Heart left ventricle (tissue), 16 donors: ENCODE measurements at regions not wholly inside any gene's neighbourhood (a gene's known extent, or its start where the extent isn't known, plus 50 kb on each side); places are given as distances from the start of the nearest gene placed in this dataset.

Source experiments
- ATAC-seq, 4 donors: fragments of 200-7000 bp; cut with Tn5 transposase; one replicate each; pipeline ENCODE4 v1.9.1; 2020 to 2022; ENCODE audit warnings: moderate library complexity in 4 of 4, mild to moderate bottlenecking in 3 of 4, moderate number of reproducible peaks in 1 of 4
- DNase-seq, 5 donors: peaks; one replicate each; pipeline ENCODE4 v3.0.0-alpha.2; 2020
- H3K27ac ChIP-seq, 12 donors: fragments of 200-600 bp; sonication (generic) in 4 of 12; one replicate each; pipeline versions ENCODE4 v1.5.0 to v1.8.0; 2016 to 2022; ENCODE audit warnings: mild to moderate bottlenecking in 2 of 12
- H3K27me3 ChIP-seq, 9 donors: fragments of 200-600 bp; sonication (generic) in 2 of 9; one replicate each; pipeline versions ENCODE4 v1.5.1 to v1.8.0; 2016 to 2022; ENCODE audit warnings: mild to moderate bottlenecking in 3 of 9
- H3K36me3 ChIP-seq, 9 donors: fragments of 200-600 bp; sonication (generic) in 2 of 9; one replicate each; pipeline versions ENCODE4 v1.5.0 to v1.8.0; 2018 to 2022; ENCODE audit warnings: mild to moderate bottlenecking in 2 of 9
- H3K4me1 ChIP-seq, 12 donors: fragments of 200-600 bp; sonication (generic) in 4 of 12; one replicate each; pipeline versions ENCODE4 v1.5.0 to v1.8.0; 2016 to 2022; ENCODE audit warnings: mild to moderate bottlenecking in 3 of 12
- H3K4me3 ChIP-seq, 12 donors: fragments of 200-600 bp; sonication (generic) in 4 of 12; one replicate each; pipeline versions ENCODE4 v1.5.0 to v1.8.0; 2017 to 2022; ENCODE audit warnings: mild to moderate bottlenecking in 9 of 12, moderate library complexity in 4 of 12
- H3K9me3 ChIP-seq, 12 donors: fragments of 200-600 bp; sonication (generic) in 4 of 12; one replicate each; pipeline versions ENCODE4 v1.5.0 to v1.8.0; 2016 to 2022; ENCODE audit warnings: mild to moderate bottlenecking in 1 of 12
- CTCF ChIP-seq, 12 donors: fragments of 200-600 bp; sonication (generic) in 4 of 12; IDR thresholded peaks; one replicate each; pipeline versions ENCODE4 v1.5.0 to v1.8.0; 2018 to 2022; ENCODE audit warnings: antibody characterized with exemption in 12 of 12, mild to moderate bottlenecking in 5 of 12
- POLR2A ChIP-seq, 2 donors: fragments of 450-650 bp; IDR thresholded peaks; one replicate each; pipeline ENCODE4 v1.6.1; 2017; ENCODE audit warnings: antibody characterized with exemption in 2 of 2, mild to moderate bottlenecking in 2 of 2, moderate library complexity in 2 of 2
- WGBS, 4 donors: extraction: QIAGEN DNeasy Blood & Tissue Kit in 2 of 4; methylation state at CpG; one replicate each; pipeline versions ENCODE4 v1.1.5 to v1.1.7; 2013 to 2018; 5-methylcytosine and 5-hydroxymethylcytosine counted together
- intact Hi-C, 10 donors: fragments of 100-400 bp; cut with DNase I; formaldehyde crosslinking; loops; one replicate each; pipeline versions ENCODE4 v1.11.1 to v1.14.2; 2022
- donor health status: ischemic (EF 13 %, LVEDD 7.1; RV severe dilation, severe dysfunction).
- donor health status: healthy with polysubstance abuse.
- donor health status: DM: no; HTN: yes; CAD: no.
- donor health status: DM: no; HTN: no; CAD: no.
- donor health status: ischemic (EF 25% LVEDD 6.9; RV normal size, moderate dysfunction).
- donor health status: ischemic (EF 25% LVEDD 5.7; RV mildly dilated, moderate dysfunction).
- donor health status: healthy.
- donor health status: DM: yes; HTN: yes; CAD: no.
- donor health status: ischemic (EF 35%, LVEDD 5.7; RV mildly dilated, moderate dysfunction).
- donor health status: nonischemic (EF 11% LVEDD 7.7; RV severe dilation, severe dysfunction).
- donor health status: DM: yes; HTN: yes; CAD: no.
- donor health status: PGD.
- donor health status: ischemic (EF 29% LVEDD 5.4; RV normal size, mild dysfunction).
- donor health status: nonischemic (EF 23%, LVEDD 6.1; RV moderate dilation, normal function).

GRCh38 chr6:1080453-1081337, 231.2 kb upstream of the FOXQ1 start:
- H3K36me3 ChIP-seq: no peaks in the 10 kb centered on the region
- DNase-seq: no peak
- H3K27me3 ChIP-seq: peaks cover 0 to 3% (median 0%) of the 10 kb centered on the region in 9 donors
- no peak for ATAC-seq
- intact Hi-C loops: no loop called here
- H3K9me3 ChIP-seq: no peaks in the 10 kb centered on the region
- no peak for TF ChIP-seq POLR2A (IDR thresholded peaks at IDR 0.05)
- no peak for TF ChIP-seq CTCF (IDR thresholded peaks at IDR 0.05)
- H3K27ac ChIP-seq: no peak overlapping the region
- H3K4me1 ChIP-seq: peaks cover 0 to 8% (median 0%) of the 10 kb centered on the region in 12 donors
- H3K4me3 ChIP-seq: no peak overlapping the region
- 94 to 96% (median 95%) methylated on average over 26 to 34 of the region's 34 CpGs for WGBS, 4 donors

GRCh38 chr6:1079525-1079924, 232.4 kb upstream of the FOXQ1 start:
- 56 to 74% (median 64%) methylated on average over 6 of the region's 6 CpGs for WGBS, 4 donors
- intact Hi-C loops: no loop called here
- H3K27me3 ChIP-seq: peaks cover 0 to 10% (median 0%) of the 10 kb centered on the region in 9 donors

DNA sequence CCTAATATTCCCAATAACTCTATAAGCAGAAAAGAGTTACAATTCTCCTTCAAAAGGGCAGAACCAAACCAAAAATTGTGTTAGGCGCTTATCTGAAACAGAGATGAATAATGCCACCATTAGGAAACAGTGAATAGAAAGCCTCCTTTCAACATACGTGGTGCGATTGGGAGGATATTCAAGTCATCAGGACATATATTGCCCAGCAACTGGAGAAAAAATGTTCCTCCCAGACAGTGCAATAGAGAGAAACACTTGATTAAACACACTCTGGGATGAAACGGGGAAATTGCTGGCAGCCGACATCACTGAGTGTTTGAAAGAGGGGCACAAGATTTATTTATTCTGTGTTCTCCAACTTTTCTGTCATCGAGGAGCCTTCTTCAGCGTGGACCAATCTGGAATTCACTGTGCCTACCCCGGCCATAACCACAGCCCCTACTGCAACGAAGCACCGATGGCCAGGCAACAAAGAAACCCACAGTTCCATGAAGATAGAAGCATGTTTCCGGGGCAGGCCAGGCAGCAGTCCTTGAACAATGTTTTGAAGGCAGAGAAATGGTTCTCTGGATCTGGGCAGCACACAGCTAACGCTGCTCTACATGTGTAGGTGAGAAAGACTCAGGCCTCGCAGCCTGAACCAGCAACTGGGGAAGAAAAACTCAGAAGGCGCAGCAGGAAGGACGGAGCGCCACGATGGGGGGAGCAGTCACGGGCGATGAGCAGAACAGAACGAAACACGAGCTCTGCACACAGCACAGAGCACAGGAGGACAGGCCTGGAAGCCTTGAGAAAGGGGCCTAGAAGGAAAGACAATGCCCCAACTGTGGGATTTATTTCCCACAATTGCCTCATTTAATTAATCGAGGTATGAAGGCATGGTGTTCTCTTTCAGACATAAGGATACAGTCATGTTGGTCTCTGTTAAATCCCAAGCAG, 234.2 kb upstream of the FOXQ1 start:
- H3K9me3 ChIP-seq: no peaks in the 10 kb centered on the region
- WGBS, 4 donors: 90 to 93% (median 91%) methylated on average over 22 of the region's 22 CpGs
- peaks cover 0 to 8% (median 0%) of the 10 kb centered on the region in 12 donors for H3K4me1 ChIP-seq
- intact Hi-C loops: no loop called here
- H3K36me3 ChIP-seq: no peaks in the 10 kb centered on the region
- peaks cover 0 to 10% (median 0%) of the 10 kb centered on the region in 9 donors for H3K27me3 ChIP-seq
- no peak overlapping the region for H3K4me3 ChIP-seq
- no peak overlapping the region for H3K27ac ChIP-seq
- TF ChIP-seq CTCF (IDR thresholded peaks at IDR 0.05) (no peak), POLR2A (IDR thresholded peaks at IDR 0.05) (no peak)
- DNase-seq (no peak), ATAC-seq (no peak)

More at GRCh38 chr6:1079525-1079924, 232.4 kb upstream of the FOXQ1 start:
- peaks cover 0 to 8% (median 0%) of the 10 kb centered on the region in 12 donors for H3K4me1 ChIP-seq
- H3K4me3 ChIP-seq: no peak overlapping the region
- no peak for DNase-seq
- no peak for ATAC-seq
- TF ChIP-seq POLR2A (IDR thresholded peaks at IDR 0.05) (no peak), CTCF (IDR thresholded peaks at IDR 0.05) (no peak)
- no peaks in the 10 kb centered on the region for H3K36me3 ChIP-seq
- no peak overlapping the region for H3K27ac ChIP-seq
- H3K9me3 ChIP-seq: no peaks in the 10 kb centered on the region
